ENCODE measurements at regions not wholly inside any gene's neighbourhood (a gene's known extent, or its start where the extent isn't known, plus 50 kb on each side); places are given as distances from the start of the nearest gene placed in this dataset.

DNA sequence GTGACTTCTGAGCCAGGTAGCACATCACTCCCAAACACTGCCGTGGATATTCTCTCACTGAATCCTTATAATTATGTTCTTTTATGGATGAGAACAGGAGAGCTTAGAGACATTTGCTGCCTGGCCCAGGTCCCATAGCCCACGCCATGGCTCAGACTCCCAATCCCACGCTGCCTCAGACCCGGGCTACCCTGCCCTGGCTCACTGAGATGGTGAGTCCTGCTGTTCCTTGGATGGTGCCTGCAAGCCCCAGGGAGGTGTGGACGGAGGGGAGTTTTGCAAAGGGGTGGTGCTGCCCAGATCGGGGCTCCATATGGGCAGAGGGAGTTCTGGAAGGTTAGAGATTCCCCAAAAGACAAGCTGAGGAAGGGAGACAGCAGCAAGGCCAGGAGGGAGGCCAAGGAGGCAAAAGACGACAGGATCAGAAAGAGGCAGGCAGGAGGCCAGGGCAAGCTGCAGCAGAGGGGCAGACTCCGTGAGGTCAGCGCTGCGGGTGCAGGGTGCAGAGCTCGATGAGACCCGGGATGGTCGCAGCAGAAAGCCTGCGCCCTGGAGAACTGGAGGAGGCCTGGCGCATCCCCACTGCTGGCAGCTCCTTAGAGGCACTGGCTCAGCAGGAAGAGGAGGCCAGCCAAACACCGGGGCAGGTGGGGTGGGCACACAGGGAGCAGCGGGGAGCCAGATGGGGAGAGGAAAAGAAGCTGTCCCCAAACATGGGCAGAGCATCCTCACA, 95.7 kb upstream of the ALDH1A3 start:
- no peak overlapping the region for H3K4me3 ChIP-seq (ENCODE audit: low read length)
- DNase-seq (ENCODE audit: low read depth) = no peak
- no peak for TF ChIP-seq CTCF (conservative IDR thresholded peaks at IDR 0.05; ENCODE audit: low read depth, low read length)

DNA sequence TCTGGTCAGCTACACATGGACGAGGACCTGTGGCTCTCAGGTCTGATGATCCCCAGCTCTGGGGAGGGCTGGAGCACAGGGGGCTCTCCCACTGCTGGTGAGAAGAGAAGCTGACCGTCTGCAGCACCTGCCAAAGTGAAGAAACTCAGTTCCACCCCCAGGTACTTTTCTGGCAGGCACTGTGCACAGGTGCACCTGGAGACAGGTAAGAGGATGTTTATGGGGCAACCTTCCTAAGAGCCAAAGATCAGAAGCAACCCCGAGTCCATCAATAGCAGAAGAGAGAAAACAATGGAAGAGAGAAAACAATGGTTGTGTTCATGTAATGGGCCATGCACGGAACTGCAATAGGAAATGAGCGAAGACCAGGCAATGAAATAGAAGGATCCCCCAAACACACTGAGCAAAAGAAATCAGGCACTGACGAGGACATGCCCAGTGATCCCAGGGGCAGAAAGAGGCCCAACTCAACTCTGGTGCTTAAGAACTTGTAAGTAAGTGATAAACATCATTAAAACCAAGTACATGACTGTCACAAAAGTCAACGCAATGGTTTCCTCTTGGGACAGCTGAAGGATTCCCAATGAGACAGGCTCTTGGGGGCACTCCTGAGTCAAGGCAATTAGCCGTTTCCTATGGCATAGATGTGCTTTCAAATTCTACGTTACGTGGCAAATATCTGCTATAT, 95.0 kb upstream of the ALDH1A3 start:
- no peak for DNase-seq (ENCODE audit: low read depth)
- no peak overlapping the region for H3K4me3 ChIP-seq (ENCODE audit: low read length)
- no peak for TF ChIP-seq CTCF (conservative IDR thresholded peaks at IDR 0.05; ENCODE audit: low read depth, low read length)

DNA sequence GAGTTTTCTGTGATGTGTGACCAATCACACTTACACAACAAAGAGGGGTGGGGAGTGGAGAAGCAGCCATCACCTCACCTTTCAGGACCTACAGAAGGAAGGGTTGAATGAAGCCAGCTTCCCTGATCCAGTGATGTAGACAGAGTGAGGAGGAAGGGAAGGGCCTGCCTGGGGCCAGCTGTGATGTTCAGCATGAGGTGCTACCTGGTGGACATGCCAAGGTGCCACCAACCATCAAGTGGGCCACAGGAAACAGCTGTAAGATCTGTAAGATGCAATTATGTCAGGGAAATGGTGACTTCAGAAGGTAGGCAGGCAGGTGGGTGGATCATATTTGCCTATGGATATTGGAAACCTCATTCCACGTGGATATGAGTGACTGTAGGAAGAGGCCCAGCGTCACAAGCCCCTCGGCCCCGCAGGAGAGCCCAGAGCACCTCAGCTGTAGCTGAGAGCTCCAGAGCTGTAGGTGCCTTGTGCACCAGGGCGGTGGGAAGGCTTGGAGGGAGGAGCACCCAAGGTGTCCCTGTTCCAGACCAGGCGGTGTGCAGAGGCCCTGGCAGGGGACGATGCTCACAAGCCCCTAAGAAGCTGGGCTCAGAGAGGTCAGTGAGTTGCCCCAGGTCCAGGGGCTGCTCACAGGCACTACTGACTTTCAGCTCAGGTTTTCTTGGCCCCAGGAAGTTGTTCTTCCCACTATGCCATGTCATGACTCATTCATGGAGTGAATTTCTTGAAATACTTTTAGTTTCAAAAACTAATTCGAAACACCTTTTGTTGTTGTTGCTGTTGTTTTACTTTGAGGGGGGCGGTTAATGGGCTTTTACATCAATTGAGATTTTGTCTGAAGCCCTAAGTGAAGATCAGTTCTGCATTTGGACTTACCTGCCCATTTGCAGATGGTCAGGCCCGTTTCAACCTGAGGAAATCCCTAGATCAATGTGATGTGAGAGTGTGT, 94.2 kb upstream of the ALDH1A3 start:
- DNase-seq (ENCODE audit: low read depth) = no peak
- TF ChIP-seq CTCF (conservative IDR thresholded peaks at IDR 0.05; ENCODE audit: low read depth, low read length) = no peak
- H3K4me3 ChIP-seq (ENCODE audit: low read length) = no peak overlapping the region

DNA sequence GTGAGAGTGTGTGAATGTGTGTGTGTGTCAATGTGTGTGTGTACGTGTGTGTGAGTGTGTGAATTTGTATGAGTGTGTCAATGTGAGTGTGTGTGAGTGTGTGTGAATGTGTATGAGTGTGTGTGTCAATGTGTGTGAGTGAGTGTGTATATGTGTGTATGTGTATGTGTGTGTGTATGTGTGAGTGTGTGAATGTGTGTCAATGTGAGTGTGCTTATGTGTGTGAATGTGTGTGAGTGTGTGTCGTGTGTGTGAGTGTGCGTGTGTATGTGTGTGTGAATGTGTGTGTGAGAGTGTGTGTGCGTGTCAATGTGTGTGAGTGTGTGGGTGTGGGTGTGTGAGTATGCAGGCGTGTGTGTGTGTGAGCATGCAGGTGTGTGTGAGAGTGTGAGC, 93.5 kb upstream of the ALDH1A3 start:
- no peak for DNase-seq (ENCODE audit: low read depth)
- TF ChIP-seq CTCF (conservative IDR thresholded peaks at IDR 0.05; ENCODE audit: low read depth, low read length) = no peak
- no peak overlapping the region for H3K4me3 ChIP-seq (ENCODE audit: low read length)

DNA sequence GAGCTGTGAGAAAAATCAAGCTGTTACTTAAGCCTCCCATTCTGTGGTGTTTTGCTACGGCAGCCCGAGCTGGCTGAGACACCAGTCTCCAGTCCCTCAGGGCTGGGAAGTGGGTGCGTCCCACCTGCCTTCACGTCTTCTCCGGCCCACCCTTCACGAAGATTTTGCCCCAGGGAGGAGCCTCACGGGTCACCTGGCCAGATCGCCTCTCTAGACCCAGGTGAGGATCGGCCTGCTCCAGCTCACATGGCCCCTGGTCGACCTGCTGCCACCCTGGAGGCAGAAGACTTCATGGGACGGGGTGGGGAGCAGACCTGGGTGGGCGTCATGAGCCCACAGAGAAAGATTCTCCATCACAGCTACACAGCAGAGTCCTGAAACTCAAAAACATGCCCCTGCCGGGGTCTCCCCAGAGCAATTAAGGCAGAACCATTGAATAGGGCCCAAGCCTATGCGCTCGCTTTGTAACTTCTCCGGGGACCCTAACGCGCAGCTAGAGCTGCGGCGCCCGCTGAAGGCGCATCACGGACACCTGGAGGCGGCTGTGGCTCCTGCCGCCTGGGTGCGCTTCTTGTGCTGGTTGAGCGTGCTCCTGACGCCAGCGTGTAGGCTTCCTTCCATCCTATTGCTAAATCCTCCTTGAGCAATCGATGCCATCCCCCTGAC, 92.6 kb upstream of the ALDH1A3 start:
- DNase-seq (ENCODE audit: low read depth) = no peak
- H3K4me3 ChIP-seq (ENCODE audit: low read length) = no peak overlapping the region
- no peak for TF ChIP-seq CTCF (conservative IDR thresholded peaks at IDR 0.05; ENCODE audit: low read depth, low read length)

DNA sequence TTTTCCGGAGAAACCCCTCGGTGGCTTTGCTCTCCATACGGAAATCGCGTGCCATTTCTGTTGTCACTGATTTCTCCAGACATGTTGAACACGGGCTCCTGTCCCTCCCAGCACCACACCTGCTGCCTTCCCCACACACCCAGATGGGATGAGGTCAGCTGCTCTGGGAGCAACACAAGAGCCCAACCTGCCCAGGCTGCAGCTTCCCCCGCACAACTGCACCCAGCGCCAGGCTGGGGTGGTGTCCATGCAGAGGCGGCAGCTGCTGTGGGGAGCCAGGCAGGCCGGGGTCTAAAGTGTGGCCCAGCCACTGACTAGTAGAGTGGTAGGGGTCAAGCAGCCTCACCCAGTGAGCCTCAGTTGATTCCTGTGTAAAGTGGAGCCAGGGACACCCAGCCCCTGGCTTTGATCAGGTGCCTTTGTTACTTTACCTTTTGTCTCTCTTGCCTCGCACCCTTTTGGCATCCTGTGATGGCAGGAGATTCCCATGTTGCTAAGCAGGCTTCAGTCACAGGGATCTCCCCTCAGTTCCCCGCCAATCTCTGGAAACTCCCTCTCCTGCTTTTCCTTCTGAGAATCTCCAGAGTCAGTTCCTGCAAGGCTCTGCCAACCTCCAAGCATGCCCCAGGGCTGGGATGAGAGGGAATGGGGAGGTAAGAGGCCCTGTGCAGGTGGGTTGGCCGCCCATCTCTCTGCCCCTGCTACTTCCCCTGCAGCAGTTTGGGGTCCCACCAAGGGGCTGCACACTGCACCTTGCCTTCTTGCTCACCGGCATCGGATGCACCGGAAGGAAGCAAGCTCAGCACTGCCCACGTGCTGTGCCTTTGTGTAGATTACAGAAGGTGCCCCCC, 91.8 kb upstream of the ALDH1A3 start:
- TF ChIP-seq CTCF (conservative IDR thresholded peaks at IDR 0.05; ENCODE audit: low read depth, low read length) = no peak
- no peak overlapping the region for H3K4me3 ChIP-seq (ENCODE audit: low read length)
- DNase-seq (ENCODE audit: low read depth) = no peak
